ENCODE measurements at regions not wholly inside any gene's neighbourhood (a gene's known extent, or its start where the extent isn't known, plus 50 kb on each side); places are given as distances from the start of the nearest gene placed in this dataset.

DNA sequence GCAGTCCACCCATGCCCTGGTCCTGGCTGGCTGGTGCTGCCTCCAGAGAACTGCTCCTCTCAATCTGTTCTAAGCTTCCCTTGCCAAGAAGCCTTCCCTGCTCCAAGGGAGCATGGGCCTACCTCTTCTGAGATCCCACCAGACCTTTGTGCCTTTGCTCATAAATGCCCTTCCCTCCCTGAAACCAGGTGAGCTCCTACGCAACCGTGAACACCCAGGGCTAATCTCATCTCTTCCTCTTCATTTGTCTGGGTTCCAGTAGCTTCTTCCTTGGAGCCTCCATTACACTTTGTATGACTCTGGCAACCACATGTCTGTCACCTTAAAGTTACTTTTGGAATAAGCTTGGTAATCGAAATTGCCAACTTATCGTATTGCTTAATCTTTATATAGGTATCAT, 270.6 kb downstream of the PBX3 start:
- no peak for DNase-seq

DNA sequence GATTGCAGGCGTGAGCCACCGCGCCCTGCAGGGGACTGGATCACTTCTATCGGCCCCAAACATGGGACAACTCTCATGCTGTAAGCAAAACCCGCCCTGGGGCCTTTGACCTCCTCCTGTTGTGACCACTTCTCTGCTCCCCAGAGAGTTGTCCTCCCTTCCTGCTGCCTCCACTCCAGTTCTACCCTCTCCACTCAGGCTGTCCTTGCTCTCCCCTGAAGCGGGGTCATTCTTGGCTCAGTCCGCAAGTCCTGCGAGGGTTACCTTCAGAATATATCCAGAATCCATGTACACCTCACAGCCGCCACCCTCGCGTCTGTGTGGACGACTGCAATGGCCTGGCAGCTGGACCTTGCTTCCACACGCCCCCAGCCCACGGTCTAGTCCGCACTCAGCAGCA, 273.7 kb downstream of the PBX3 start:
- no peak for DNase-seq

DNA sequence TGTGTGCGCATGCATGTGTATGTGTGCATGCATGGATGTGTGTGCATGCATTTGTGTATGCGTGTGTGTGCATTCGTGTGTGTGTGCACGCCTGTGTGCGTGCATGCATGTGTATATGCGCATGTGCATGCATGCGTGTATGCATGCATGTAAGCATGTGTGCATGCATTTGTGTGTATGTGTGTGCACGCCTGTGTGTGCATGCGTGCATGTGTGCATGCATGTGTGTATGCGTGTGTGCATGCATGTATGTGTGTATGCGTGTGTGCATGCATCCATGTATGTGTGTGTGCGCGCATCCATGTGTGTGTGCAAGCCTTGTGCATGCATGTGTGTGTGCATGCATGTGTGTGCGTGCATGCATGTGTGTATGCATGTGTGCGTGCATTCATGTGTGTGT, 276.8 kb downstream of the PBX3 start:
- DNase-seq = no peak

DNA sequence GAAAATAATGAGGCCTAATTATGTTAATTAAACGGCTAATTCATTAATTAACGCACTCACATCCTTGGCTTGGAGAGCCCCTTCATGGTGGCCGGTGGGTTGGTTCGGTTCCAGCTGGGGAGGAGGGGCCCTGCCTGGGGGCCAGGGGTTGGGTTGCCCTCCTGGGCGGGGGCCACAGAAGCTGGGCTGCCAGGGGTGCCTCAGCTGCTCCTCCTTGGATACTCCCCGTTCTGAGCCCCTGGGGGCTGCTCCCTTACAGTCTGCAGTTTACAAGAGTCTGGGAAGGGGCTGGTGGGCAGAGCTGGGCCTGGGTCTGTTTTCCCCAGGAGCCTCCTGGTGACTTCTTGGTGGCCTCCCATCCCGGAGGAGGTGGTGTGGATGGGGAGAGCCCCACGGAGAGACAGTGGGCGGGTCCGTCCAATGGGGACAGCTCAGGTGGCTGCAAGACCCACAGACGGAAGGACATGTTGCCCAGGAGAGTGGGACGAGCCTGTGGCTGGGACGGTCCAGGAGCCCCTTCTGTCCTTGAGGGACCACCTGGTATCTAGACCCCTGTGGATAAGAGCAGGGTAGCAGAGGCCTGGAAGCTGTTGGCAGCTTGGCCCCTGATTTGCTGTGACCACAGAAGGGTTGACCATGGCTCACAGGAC, 277.5 kb downstream of the PBX3 start:
- no peak for DNase-seq

DNA sequence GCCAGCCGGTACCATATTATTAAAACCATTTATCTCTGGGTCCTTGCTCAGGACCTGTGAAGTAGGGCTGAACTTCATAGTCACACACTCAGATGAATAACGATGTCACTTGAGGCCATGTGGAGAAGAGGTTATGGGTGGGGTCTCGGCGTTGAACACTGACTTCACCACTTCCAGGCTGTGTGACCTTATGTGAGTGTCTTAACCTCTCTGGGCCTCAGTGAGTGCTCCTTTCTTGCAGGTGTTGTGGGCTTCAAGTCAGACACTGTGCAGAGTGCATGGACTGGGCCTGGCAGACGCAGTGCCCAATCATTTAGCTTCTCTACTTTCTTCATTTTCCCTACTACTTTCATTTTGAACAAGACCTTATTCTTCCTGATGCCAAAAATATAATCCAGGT, 278.8 kb downstream of the PBX3 start:
- no peak for DNase-seq

DNA sequence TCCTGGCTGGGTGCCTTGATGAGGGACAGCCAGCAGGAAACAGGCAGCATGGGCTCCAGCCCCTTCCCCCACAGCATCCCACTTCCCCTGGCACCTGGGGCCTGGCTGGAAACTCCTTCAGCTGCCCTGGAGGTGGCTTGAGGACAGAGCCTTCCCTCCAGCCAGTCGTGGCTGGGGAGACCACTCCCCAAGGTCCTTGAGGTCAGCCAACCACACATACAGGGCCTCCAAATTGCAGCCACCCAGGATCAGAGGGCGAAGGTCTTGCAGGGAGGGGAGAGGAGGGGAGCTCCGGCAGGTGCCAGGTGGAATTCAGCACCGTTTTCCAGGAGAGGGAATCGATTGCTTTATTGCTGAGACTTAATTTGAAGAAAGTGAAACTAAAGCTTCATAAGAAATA, 280.4 kb downstream of the PBX3 start:
- DNase-seq = no peak

DNA sequence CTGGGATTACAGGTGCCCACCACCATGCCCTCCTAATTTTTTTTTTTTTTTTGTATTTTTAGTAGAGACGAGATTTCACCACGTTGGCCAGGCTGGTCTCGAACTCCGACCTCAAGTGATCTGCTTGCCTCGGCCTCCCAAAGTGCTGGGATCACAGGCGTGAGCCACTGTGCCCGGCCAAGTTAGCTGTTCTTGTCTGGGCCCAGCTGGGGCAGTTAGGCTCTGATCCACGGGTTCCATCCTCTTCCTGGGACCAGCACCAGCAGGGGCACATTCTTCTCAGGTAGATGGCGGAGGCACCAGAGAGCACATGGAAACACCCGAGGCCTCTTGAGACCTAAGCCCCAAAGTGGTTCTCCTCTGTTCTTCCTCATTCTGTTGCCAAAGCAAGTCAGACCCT, 281.6 kb downstream of the PBX3 start:
- no peak for DNase-seq

DNA sequence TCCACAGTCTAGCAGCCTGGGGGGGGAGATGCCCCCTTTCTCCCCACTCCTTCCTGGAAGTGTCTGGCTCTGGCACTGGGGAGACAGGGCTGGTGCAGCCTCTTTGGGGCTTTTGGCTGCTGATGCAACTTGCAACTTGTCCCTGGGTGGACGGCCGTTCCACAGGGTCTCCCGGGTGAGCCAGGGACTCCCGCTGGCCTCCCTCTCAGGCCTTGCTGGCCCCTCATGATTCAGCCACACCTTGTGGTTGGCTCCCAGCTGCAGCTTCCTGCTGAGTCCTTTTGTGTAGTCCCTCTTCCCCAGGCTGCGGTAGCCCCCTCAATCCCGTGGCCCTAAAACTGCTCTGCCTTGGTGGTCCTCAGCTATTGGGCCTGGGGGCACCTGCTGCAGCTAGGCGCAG, 283.5 kb downstream of the PBX3 start:
- no peak for DNase-seq

DNA sequence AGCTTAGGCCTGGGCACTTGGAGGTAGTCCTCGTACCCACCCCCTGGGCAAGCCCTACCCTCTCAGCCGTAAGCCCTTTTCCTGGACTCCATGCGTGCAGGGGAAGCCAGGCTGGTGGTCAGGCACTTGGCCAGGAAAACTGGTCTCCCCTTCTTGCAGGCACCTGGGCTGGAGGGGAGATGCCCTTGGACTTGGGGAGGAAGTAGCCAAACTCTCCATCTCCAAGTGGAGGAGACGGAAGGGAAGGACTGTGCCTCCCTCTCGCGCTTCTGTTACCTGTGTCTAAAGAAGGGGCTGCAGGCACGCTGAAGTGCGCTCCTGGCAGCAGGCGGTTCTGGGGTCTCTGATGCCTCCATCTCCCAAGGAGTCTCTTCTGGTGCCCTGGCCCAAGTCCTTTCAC, 283.9 kb downstream of the PBX3 start:
- DNase-seq = no peak

DNA sequence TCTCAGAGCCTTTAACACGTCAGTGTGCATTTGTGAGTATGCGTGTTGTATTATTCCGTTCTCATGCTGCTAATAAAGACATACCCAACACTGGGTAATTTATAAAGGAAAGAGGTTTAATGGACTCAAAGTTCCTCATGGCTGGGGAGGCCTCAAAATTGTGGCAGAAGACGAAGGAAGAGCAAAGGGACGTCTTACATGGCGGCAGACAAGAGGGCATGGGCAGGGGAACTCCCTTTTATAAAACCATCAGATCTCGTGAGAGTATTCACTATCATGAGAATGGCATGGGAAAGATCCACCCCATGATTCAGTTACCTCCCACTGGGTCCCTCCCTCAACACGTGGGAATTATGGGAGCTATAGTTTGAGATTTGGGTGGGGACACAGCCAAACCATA, 285.0 kb downstream of the PBX3 start:
- no peak for DNase-seq

DNA sequence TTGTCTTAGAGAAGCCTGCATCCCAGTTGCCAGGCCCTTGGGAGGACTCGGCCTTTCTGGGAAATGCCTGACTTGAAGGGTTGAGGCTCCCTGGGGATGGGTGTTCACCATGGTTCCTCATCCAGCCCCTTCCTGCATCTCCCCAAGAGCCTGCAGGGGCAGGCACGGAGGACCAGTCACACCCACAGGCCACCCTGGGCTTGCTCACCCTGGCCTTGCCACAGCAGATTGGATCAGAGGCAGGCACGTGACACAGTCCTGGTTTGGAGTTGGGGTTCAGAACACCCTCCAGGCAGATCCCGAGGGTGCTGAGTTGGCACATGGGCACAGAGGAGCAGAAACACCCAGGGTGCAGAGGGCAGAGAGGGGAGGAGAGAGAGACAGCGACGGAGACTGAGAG, 286.1 kb downstream of the PBX3 start:
- DNase-seq = no peak

DNA sequence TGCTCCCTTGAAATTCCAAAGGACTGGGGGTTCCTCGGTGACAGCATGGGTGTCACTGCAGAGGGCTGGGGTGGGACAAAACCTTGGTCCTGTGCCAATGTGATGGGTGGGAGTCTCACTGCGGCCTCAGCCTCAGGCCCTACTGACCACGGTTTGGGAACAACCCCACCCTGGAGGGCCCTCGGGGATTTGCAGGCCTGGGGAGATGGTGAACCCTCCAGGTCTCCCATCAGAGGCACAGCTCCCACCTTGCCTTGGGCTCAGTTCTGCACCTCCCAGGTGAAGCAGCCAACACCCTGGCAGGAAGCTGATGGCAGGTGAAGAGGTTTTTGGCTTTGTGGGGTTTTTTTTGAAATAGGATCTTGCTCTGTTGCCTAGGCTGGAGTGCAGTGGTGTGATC, 286.8 kb downstream of the PBX3 start:
- no peak for DNase-seq

DNA sequence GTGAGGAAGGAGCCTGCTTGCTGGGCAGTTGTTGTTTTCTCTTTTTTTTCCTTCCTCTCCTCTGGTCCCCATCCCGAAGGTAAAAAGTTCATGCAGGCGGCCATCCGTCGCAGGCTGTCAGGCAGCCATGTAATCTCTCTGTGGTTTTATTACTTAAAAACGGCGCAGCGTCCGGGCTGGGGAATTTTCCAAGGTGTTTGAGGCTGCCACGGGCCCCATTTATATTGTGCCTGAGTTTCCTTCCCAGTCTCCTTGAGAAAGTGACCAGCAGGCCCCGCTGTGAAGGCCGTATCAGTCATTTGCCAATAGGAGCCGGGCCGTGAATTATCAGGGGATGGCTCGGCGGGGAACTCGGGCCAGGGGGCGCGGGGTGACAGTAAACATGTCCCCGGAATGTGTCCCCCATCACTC, 289.7 kb downstream of the PBX3 start:
- DNase-seq = no peak

DNA sequence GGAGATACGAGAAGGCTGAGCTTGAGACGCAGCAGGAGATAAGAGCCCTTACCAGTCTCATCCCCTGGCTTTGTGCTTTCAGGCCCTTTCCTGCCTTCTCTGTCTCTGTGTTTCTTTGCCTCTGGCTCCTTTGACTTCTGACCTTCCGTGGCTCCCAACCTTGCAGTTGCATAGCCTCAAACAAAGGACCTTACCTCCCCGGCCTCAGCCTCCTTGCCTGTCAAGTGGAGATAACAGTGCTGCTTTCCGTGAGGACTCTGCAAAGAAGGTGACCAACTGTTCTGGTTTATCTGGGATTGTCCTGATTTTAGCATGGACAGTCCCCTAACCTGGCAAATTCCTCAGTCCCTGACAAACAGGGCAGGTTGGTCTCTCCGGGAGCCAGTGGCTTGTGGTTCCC, 287.8 kb upstream of the MVB12B start:
- no peak for DNase-seq

DNA sequence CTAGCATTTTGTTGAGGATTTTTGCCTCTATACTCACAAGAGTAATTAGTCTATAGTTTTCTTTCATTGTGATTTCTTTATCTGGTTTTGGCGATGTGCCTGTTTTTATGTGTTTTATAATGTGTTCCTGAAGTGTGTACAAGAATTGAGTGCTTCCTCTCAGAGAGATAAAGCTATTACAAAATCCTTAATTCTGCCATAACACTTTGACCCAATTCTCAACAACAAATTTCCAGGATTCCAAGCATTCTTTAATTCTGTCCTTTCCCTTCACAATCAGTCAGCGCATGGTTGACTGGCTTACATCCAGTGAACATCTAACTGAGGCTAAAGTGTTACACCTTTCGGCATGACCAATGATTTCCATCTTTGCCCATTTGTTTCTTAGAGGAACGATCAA, 282.9 kb upstream of the MVB12B start:
- no peak for DNase-seq

DNA sequence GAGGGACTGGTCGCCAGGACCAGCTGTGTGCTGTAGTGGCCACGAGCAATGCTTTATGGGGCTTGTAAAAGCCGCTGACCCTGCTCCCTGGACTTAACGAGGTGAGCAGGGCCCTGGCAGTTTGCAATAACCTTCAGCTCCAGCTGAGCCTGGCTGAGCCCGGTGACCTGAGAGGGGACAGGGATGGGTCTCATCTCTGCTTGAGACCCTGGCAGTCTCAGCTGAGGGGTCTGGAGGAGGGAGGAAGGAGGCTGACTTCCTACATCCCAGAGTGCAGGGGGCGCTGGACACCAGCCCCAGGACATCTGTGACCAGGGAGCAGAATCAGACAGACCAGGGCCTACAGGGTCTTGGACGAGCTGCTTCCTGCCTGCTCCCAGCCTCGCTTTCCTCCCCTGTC, 277.5 kb upstream of the MVB12B start:
- no peak for DNase-seq

DNA sequence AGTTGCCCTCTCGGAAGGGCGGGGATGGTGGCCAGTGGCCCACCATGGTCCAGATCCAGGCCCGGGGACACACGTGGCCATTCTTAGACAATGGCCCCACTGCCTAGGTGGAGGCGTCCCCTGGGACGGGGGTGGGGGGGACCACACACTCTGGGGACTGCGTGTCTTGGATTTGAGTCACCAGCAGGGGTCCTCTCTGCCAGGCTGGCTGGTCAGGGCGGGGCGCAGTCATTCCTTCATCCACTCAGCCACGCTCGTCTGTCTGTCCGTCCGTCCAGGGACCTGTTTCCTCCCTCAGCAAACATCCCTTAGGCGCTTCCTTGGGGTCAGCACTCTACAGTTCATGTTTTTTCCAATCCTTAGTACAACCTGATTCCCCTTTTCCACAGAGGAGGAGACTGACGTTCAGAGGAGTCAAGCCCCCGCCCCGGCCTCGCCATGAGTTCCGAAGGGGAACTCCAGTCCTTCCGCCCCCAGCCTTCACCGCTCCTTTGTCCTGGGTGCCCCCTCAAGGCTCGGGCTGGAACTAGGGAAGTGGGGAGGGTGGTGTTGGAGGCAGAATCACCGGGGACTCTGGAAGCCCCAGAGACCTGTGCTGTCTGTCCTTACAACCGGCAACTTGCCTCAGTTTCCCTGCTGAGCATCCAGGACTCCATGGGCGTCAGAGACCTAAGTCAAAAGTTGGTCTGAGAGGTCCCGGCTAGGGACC, 276.6 kb upstream of the MVB12B start:
- no peak for DNase-seq

DNA sequence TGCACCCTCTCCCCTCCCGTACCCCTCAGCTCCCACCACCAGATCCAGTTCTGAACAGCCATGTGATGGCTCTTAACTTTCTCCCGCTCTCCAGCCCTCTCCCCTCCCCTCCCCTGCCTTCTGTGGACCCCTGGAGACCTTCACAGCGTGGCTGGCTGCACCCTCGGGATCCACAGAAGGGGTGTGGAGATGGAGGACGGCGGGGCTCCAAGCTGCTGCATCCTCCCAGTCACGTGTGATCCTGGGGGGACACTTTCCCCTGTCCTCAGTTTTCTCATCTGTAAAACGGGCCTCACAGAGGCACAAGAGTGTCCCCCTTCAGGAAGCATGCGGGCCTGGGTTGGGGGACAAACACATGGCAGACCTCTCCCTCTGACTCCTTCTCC, 276.0 kb upstream of the MVB12B start:
- no peak for DNase-seq

DNA sequence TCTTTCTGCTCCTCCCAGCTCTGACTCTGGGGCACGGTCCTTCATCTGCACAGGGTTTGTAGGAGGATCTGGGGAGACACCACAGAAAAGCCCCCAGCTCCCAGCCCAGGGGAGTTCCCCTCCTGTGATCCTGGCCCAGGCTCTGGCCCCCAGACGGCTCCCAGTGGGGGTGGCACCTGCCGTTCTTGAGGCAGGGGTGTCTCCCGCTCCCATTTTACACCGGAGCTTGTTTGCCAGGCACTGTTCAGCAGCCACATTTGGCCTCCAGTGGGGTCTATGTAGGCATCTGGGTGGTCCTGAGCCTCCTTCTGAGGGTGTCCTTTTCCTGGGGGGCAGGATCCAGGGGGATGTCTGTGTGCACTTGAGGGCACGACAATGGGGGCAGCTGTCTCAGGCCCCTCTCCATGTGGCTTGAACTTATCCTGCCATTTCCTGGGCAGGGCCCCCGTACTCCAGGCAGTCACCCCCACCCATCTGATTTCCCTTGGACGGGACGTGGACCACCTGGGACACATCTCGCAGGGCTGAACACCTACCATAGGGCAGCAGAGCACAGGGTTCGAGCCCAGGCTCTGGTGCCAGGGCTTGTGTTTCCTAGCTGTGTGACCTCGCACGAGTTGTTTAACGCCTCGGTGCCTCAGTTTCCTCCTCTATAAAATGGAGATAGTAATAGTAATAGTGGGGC, 275.0 kb upstream of the MVB12B start:
- DNase-seq = no peak

DNA sequence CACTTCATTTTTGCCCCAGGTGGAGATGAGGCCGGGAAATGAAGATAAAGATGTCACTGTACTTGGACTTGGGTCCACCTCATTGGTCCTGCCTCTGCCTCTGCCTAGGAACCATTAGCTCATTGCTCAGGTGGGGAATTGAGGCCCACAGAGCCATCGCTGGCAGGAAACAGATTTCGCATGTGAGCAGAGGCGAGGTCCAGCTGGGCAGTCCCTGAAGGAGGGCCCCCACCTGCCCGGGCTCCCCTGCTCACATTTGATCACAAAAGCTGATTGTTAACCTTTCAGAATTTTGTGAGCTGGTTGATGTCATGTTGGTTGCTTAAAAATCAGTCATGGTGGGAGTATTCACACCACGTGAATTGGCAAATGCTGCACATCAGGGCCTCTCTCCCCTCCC, 273.8 kb upstream of the MVB12B start:
- DNase-seq = no peak

DNA sequence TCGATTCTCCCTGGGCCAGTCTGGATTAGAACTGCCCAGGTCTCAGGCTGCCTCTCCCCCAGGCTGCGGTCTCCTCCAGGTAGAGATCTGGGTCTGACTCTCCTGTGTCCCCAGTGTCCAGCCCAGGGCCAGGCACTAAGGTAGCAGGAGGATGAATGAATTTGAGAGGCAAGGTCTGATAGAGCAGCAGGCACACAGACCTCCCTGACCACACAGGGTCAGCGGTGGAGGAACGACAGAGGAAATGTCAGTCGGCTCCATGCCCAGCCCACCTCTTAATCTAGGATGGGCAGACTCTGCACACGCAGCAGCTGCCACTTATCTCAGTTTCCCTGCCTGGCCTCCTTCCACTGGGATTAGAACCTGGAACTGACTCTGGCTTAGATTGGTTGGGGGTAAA, 272.7 kb upstream of the MVB12B start:
- no peak for DNase-seq

DNA sequence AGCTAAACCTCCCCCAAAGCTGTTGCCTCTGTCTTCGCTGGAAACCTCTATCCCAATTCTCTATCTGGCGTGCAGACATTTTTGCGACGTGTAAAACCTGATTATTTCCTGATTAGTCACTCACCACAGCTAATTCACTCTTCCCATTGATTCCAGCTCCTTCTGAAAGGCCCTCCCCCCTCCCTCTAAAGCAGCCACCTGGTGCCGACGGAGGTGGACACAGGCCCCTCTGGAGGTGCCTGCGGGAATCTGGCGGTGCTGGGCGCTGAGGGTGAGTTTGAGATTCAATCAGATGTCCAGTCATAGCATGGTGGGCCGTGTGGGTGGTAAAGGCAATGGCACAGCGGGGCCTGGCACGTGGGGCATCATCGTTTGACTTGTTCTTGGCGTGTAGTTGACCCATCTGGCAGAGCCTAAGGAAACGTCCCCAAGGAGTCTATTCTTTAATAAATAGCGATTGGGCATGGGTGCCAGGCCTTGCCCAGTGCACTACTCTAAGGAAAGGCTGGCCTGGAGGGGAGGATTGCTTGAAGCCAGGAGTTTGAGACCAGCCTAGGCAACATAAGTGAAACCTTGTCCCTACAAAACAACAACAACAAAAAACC, 271.1 kb upstream of the MVB12B start:
- DNase-seq = peak; percentile 16

DNA sequence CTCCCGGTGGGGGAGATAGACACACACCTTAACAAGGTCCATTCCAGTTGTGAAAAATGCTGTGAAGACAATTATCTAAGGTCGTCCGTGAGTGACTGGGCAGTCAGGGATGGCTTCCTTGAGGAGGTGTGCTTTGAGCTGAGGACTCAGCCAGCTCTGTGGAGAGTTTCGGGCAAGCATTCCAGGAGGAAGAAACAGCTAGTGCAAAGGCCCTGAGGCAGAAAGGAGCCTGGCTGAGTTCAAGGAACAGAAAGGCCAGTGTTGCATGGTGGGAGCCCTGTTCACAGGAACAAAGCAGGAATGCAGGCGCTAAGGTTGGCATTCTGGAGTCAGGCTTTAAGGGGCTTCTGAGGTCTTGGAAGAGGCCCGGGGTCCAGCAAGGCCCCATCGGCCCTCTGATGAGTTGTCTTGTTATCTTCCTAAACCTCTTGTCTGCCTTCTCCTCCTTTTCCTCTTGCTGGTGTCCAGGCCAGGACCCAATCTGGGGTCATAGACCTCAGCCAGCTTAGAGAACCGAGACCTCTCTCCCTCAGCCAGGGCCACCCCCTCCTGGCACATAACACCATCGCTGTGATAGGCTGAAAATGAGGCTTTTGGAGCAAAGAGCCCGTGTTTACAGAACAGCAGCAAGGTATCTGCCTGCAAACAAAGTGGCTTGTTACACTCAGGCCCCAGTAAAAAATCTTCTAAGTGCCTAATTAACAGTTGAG, 270.2 kb upstream of the MVB12B start:
- peak; percentile 31 for DNase-seq

All from right forelimb (tissue), 1 donor.